ENCODE measurements at regions not wholly inside any gene's neighbourhood (a gene's known extent, or its start where the extent isn't known, plus 50 kb on each side); places are given as distances from the start of the nearest gene placed in this dataset.

DNA sequence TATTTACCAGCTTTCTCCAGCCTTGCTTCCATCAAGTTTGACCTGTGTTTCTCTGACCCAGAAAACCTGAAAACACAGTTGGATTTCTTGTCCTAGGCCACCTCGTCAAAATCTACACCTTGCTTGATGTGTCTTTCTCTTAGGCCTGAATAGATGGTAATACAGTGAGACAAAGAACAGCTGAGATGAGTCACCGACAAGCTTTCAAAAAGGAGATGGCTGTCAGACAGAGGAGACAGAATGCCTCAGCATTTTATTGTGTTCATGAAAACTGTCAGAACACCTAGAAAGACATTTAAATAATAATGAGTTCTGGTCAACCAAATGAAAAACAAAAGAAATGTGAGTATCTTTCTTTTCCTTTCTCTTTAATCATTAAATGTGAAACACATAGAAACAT is 119.7 kb upstream of the SORCS1 start:
- no peak overlapping the region for H3K9ac ChIP-seq (ENCODE audit: low read length)
- H3K27ac ChIP-seq (ENCODE audit: low read depth, low read length) = no peak overlapping the region
- H3K9me3 ChIP-seq (ENCODE audit: low read length) = no peaks in the 10 kb centered on the region
- no peak overlapping the region for H3K4me3 ChIP-seq (ENCODE audit: low read depth in 1 of 2, low read length in 2 of 2)
- no peaks in the 10 kb centered on the region for H3K36me3 ChIP-seq (ENCODE audit: insufficient read depth, low read length)
- H3K4me1 ChIP-seq (ENCODE audit: insufficient read depth, low read length) = no peaks in the 10 kb centered on the region
- H3K27me3 ChIP-seq (ENCODE audit: control insufficient read depth in 1 of 2, insufficient read depth in 2 of 2, low read length in 2 of 2) = no peaks in the 10 kb centered on the region

DNA sequence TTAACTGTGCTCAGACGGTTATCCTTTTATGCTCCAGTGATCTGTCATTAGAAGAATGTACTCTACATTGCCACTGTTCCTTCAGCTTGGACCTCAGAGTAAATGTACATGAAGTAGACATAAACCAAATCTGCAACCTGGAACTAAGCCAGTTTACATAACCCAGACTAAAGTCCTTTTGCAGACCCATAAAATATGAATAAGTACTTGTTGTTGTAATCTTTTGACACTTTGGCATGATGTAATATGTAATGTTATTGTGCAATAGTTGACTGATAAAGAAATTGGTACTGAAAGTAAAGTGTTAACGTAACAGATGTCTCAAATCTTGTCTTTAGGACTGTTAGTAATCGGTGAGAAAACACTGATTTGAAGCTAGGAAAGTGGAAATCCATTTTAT is 115.8 kb upstream of the SORCS1 start:
- Histone ChIP-seq H3K27ac (ENCODE audit: low read depth, low read length) (no peak overlapping the region), H3K9me3 (ENCODE audit: low read length) (no peaks in the 10 kb centered on the region), H3K27me3 (ENCODE audit: control insufficient read depth in 1 of 2, insufficient read depth in 2 of 2, low read length in 2 of 2) (no peaks in the 10 kb centered on the region), H3K9ac (ENCODE audit: low read length) (no peak overlapping the region), H3K36me3 (ENCODE audit: insufficient read depth, low read length) (no peaks in the 10 kb centered on the region), H3K4me3 (ENCODE audit: low read depth in 1 of 2, low read length in 2 of 2) (no peak overlapping the region), H3K4me1 (ENCODE audit: insufficient read depth, low read length) (no peaks in the 10 kb centered on the region)

DNA sequence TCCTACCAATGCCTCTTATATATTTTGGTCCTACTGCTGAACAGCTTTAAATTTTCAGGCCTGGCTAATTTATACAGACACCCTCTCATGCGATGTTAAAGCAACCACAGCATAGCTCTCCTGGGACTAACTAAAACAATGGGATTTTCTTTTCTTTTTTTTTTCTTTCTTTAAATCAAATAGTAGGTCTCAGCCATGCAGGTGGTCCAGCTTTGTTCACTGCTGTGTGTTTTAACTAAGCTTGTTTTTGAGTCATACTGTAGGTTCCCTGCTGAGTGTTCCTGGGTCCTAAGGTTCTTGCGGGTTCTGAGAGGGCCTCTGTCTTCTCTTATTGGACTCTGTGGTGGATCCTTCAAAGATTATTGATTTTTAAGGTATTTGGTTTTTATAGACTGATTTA is 113.1 kb upstream of the SORCS1 start:
- H3K9me3 ChIP-seq (ENCODE audit: low read length) = no peaks in the 10 kb centered on the region
- no peaks in the 10 kb centered on the region for H3K4me1 ChIP-seq (ENCODE audit: insufficient read depth, low read length)
- H3K27ac ChIP-seq (ENCODE audit: low read depth, low read length) = no peak overlapping the region
- no peaks in the 10 kb centered on the region for H3K36me3 ChIP-seq (ENCODE audit: insufficient read depth, low read length)
- H3K9ac ChIP-seq (ENCODE audit: low read length) = no peak overlapping the region
- no peak overlapping the region for H3K4me3 ChIP-seq (ENCODE audit: low read depth in 1 of 2, low read length in 2 of 2)
- no peaks in the 10 kb centered on the region for H3K27me3 ChIP-seq (ENCODE audit: control insufficient read depth in 1 of 2, insufficient read depth in 2 of 2, low read length in 2 of 2)

DNA sequence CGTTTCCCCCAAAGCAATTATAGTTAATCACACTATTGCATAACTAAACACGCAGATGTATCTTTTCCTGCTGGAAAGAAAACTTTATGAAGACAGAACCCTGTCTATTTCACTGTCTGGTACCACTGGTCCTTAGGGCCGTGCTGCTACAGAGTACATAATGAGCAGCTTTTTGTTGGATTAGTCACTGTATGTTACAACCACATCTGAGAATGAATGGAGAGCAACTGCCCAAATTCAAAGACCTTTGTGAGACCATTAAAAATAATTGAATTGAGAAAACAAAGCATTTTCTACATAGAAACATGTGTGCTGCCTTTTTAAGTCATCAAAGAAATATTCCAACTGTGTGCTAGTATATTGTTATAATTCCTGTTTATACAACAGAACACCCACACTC is 111.3 kb upstream of the SORCS1 start:
- H3K27me3 ChIP-seq (ENCODE audit: control insufficient read depth in 1 of 2, insufficient read depth in 2 of 2, low read length in 2 of 2) = no peaks in the 10 kb centered on the region
- no peaks in the 10 kb centered on the region for H3K36me3 ChIP-seq (ENCODE audit: insufficient read depth, low read length)

DNA sequence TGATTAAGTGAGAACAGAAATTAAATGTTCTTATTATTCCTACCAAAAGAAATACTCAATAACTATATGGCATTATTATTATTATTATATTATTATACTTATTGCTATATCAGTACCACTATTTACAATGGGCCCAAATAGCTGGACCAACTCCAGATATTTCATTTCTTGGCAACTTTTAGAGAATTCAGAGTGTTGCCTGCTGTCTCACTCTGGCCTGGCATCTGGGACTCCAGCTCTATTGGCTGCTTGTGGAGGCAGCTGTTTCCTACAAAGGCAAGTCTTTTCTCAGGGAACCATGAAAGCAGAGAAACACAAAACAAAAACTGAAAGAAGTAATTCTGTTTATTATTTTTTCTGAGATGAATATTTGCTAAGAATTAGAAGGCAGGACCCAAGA is 105.1 kb upstream of the SORCS1 start:
- Histone ChIP-seq H3K4me3 (ENCODE audit: low read depth in 1 of 2, low read length in 2 of 2) (no peak overlapping the region), H3K4me1 (ENCODE audit: insufficient read depth, low read length) (no peaks in the 10 kb centered on the region), H3K27ac (ENCODE audit: low read depth, low read length) (no peak overlapping the region), H3K9me3 (ENCODE audit: low read length) (no peaks in the 10 kb centered on the region), H3K9ac (ENCODE audit: low read length) (no peak overlapping the region), H3K27me3 (ENCODE audit: control insufficient read depth in 1 of 2, insufficient read depth in 2 of 2, low read length in 2 of 2) (no peaks in the 10 kb centered on the region), H3K36me3 (ENCODE audit: insufficient read depth, low read length) (no peaks in the 10 kb centered on the region)

More for the DNA sequence above, 111.3 kb upstream of the SORCS1 start:
- Histone ChIP-seq H3K9ac (ENCODE audit: low read length) (no peak overlapping the region), H3K27ac (ENCODE audit: low read depth, low read length) (no peak overlapping the region), H3K4me3 (ENCODE audit: low read depth in 1 of 2, low read length in 2 of 2) (no peak overlapping the region), H3K4me1 (ENCODE audit: insufficient read depth, low read length) (no peaks in the 10 kb centered on the region), H3K9me3 (ENCODE audit: low read length) (no peaks in the 10 kb centered on the region)

DNA sequence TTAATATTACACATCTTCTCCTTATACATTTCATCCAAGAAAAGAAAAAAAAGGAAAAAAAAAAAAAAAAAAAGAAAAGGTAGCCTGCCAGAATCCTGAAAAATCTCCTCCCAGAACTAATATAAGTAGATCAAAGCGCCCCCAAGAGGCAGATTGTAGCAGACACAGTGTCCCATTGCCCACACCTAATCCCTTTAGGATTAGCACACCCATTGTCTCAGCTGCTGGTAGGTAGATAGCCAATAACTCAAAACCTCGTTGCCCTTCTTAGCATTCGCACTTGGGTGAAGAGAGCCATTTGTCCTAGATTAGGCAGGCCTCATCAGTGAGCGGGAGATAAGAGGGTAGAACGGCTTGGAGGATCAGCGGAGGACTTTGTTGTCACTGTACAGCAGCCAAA is 100.2 kb upstream of the SORCS1 start:
- H3K4me3 ChIP-seq (ENCODE audit: low read depth in 1 of 2, low read length in 2 of 2) = no peak overlapping the region

DNA sequence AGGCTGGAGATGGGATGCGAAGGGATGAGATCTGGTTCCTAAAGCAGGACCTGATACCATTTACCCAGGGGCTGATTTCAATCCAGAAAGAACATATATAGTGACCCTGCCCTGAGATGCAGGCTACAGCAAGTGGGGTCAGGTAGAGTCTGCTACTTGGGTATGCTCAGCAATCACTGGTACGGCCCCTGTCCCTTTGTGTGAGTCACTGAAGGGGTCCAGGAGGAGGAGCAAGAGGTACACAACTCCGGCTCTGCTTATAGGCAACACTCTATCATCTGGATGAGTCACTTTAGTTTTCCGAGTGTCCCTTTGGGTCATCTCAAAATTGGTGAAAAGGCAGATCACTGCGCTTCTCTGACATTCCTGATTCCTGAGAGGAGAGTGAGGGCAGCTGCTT is 79.6 kb upstream of the SORCS1 start:
- Histone ChIP-seq H3K9ac (ENCODE audit: low read length) (no peak overlapping the region), H3K4me3 (ENCODE audit: low read depth in 1 of 2, low read length in 2 of 2) (no peak overlapping the region)

More for the DNA sequence above, 100.2 kb upstream of the SORCS1 start:
- H3K27me3 ChIP-seq (ENCODE audit: control insufficient read depth in 1 of 2, insufficient read depth in 2 of 2, low read length in 2 of 2) = no peaks in the 10 kb centered on the region
- H3K4me1 ChIP-seq (ENCODE audit: insufficient read depth, low read length) = no peaks in the 10 kb centered on the region
- H3K27ac ChIP-seq (ENCODE audit: low read depth, low read length) = no peak overlapping the region
- no peaks in the 10 kb centered on the region for H3K9me3 ChIP-seq (ENCODE audit: low read length)
- H3K36me3 ChIP-seq (ENCODE audit: insufficient read depth, low read length) = no peaks in the 10 kb centered on the region
- no peak overlapping the region for H3K9ac ChIP-seq (ENCODE audit: low read length)

DNA sequence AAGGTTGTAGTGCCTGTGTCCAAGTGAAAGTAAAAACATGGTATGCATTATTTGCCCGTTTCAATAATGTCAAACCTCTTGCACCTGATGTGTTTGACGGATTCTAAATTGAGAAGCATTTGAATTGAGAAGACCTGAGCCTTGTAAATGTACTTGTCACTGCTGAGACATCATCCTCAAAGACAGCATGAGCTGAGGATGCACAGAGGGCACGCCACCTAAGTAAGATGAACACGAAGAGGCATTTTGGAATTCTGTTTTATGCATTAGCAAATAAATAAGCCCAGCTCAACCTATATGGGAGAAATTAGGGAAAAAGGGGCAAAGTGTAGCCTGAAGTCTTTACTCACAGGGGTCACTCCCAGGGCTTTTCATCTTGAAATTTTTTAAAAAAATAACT is 73.8 kb upstream of the SORCS1 start:
- H3K4me3 ChIP-seq (ENCODE audit: low read depth in 1 of 2, low read length in 2 of 2) = no peak overlapping the region
- no peaks in the 10 kb centered on the region for H3K4me1 ChIP-seq (ENCODE audit: insufficient read depth, low read length)
- H3K36me3 ChIP-seq (ENCODE audit: insufficient read depth, low read length) = no peaks in the 10 kb centered on the region
- no peaks in the 10 kb centered on the region for H3K9me3 ChIP-seq (ENCODE audit: low read length)
- H3K27ac ChIP-seq (ENCODE audit: low read depth, low read length) = no peak overlapping the region
- H3K27me3 ChIP-seq (ENCODE audit: control insufficient read depth in 1 of 2, insufficient read depth in 2 of 2, low read length in 2 of 2) = no peaks in the 10 kb centered on the region
- H3K9ac ChIP-seq (ENCODE audit: low read length) = no peak overlapping the region

More for the DNA sequence above, 79.6 kb upstream of the SORCS1 start:
- Histone ChIP-seq H3K27me3 (ENCODE audit: control insufficient read depth in 1 of 2, insufficient read depth in 2 of 2, low read length in 2 of 2) (no peaks in the 10 kb centered on the region), H3K4me1 (ENCODE audit: insufficient read depth, low read length) (no peaks in the 10 kb centered on the region), H3K27ac (ENCODE audit: low read depth, low read length) (no peak overlapping the region), H3K9me3 (ENCODE audit: low read length) (no peaks in the 10 kb centered on the region), H3K36me3 (ENCODE audit: insufficient read depth, low read length) (no peaks in the 10 kb centered on the region)

DNA sequence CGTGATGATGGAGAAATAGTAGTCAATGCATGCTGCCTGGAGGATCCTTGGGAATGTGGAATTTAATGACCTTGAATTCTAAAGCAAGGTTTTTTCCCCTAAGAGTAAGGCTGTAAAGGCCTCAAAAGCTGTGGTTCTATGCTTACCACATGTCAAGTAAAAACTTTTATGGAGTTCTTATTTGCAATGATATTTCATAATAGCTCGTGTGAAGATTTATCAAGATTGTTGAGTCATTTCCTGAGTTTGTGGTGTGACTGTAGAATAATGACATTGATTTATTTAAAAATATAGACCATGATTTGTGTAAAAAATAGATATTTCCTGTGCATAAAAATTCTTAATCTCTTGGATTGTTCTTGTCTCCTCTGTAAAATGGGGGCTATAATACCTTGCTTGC is 67.5 kb upstream of the SORCS1 start:
- no peak overlapping the region for H3K9ac ChIP-seq (ENCODE audit: low read length)
- H3K36me3 ChIP-seq (ENCODE audit: insufficient read depth, low read length) = no peaks in the 10 kb centered on the region
- H3K9me3 ChIP-seq (ENCODE audit: low read length) = no peaks in the 10 kb centered on the region
- no peaks in the 10 kb centered on the region for H3K4me1 ChIP-seq (ENCODE audit: insufficient read depth, low read length)
- no peak overlapping the region for H3K4me3 ChIP-seq (ENCODE audit: low read depth in 1 of 2, low read length in 2 of 2)
- no peaks in the 10 kb centered on the region for H3K27me3 ChIP-seq (ENCODE audit: control insufficient read depth in 1 of 2, insufficient read depth in 2 of 2, low read length in 2 of 2)
- no peak overlapping the region for H3K27ac ChIP-seq (ENCODE audit: low read depth, low read length)

DNA sequence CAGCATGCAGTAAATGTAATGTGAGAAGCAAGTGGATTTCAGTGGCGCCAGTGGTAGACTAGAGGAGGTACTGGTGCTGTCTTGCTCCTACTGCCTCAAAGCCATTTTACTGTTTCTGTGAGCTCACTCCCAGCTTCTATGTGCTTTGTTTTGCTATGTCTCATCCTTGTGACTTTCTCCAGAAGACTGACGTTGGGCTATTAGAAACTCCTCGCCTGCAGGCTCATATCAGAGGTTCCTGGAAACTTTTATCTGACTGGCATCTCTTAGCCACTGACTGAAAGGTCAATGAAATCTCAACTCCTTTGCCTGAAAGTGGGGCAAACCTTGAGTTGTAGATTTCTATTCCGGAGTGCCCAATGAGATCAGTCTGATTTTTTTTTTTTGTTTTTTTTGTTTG is 66.4 kb upstream of the SORCS1 start:
- Histone ChIP-seq H3K27ac (ENCODE audit: low read depth, low read length) (no peak overlapping the region), H3K4me3 (ENCODE audit: low read depth in 1 of 2, low read length in 2 of 2) (no peak overlapping the region), H3K9ac (ENCODE audit: low read length) (no peak overlapping the region), H3K27me3 (ENCODE audit: control insufficient read depth in 1 of 2, insufficient read depth in 2 of 2, low read length in 2 of 2) (no peaks in the 10 kb centered on the region), H3K9me3 (ENCODE audit: low read length) (no peaks in the 10 kb centered on the region), H3K36me3 (ENCODE audit: insufficient read depth, low read length) (no peaks in the 10 kb centered on the region), H3K4me1 (ENCODE audit: insufficient read depth, low read length) (no peaks in the 10 kb centered on the region)

DNA sequence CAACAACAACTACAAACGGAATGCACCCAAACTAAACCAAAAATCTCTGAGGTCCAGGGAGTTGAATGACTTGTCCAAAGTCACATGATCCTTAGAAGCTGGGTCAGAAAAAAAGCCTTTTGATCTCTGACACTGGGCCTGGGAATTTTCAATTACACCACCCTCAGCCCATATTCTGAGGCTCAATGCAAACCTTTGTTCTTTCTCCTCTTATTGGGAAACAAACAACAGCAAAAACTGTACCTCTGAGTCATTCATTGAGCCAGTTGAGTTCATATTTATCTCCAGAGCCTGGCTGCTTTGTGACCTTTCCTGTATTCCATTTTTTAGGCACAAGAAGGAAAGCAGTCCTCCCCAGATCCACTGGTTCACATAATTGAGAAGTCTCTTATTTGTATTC is 51.2 kb upstream of the SORCS1 start:
- Histone ChIP-seq H3K27ac (ENCODE audit: low read depth, low read length) (no peak overlapping the region), H3K4me3 (ENCODE audit: low read depth in 1 of 2, low read length in 2 of 2) (no peak overlapping the region), H3K36me3 (ENCODE audit: insufficient read depth, low read length) (no peaks in the 10 kb centered on the region), H3K27me3 (ENCODE audit: control insufficient read depth in 1 of 2, insufficient read depth in 2 of 2, low read length in 2 of 2) (no peaks in the 10 kb centered on the region), H3K9ac (ENCODE audit: low read length) (no peak overlapping the region), H3K4me1 (ENCODE audit: insufficient read depth, low read length) (no peaks in the 10 kb centered on the region), H3K9me3 (ENCODE audit: low read length) (no peaks in the 10 kb centered on the region)

Data from muscle layer of colon (tissue), 2 donors.